ENCODE measurements at regions not wholly inside any gene's neighbourhood (a gene's known extent, or its start where the extent isn't known, plus 50 kb on each side); places are given as distances from the start of the nearest gene placed in this dataset.
A peak's percentile ranks its signal among the peaks of the same experiment; 100 is the strongest.
"Not testable (repeated sequence)": the region's sequence is repeated elsewhere in the genome, so short reads cannot be mapped to it uniquely, and the experiment has no call there.

DNA sequence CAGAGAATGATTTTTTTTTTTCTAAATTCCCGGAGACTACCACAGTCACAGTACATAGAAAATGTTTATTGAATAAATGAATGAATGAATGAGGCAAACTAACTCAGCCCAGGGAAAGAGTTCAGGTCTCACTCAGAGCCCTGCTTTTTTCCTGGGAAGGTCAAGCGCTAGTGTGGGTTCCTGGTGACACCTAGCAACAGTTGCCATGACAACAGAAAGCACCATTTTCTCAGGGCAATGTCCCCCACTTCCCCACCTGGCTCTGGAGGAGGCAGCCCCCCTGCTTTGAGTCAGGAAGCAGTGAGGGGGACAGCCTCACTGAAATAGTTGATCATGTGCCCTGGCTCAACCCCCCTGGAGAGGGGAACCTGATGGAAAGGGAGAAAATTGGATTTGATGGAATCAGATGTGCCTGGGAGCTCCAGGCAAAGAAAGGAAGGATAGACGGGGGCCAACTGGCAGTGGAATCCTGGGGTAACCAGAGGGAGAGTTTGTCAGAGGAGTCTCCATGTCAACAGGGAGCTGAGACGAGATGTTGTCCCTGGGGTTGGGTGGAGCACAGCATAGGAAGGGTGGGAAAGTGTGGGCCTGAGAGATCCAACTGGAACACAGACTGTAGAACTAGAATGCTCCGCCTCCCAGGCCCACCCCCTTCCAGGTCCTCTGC, 242.2 kb upstream of the CCL2 start:
- DNase-seq (ENCODE audit: low read depth): no peak

DNA sequence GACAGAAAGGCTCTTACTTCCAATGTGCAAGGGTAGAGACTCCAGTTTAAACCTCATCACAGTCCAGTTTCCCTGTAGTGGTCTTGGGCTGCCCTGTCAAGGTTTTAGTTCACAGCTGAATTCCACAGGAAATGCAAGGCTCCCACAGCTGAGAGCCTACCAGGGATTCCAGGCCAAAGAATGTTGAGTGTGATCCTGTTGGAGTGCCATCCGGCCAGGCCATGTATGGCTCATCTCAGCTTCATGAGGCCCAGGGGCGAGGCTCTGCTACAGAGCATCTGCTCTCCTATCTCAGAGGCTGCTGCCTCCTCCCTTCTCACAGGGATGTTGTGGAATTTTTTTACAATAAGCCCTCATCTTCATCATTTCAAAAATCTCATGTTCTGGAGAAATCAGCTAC, 239.8 kb upstream of the CCL2 start:
- no peak for DNase-seq (ENCODE audit: low read depth)

DNA sequence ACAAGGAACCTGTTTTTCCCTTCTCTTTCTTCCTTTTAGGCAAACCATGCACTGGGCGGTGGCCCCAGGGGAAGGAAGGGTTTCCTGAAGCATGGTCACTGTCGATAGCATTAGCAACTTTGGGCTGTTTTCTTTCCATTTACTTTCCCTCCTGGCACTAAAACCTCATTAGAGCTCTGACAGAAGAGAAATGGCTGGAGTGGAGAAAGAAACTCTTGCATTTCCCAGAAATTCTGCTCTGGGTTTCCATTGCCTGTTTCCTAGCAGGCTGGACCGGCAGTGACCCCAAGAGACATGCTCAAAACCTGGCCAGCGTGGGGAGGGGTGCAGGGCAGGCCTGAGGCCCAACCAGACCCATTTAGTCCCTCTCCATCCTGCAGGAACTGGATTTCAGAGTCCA, 230.7 kb upstream of the CCL2 start:
- DNase-seq (ENCODE audit: low read depth): no peak

DNA sequence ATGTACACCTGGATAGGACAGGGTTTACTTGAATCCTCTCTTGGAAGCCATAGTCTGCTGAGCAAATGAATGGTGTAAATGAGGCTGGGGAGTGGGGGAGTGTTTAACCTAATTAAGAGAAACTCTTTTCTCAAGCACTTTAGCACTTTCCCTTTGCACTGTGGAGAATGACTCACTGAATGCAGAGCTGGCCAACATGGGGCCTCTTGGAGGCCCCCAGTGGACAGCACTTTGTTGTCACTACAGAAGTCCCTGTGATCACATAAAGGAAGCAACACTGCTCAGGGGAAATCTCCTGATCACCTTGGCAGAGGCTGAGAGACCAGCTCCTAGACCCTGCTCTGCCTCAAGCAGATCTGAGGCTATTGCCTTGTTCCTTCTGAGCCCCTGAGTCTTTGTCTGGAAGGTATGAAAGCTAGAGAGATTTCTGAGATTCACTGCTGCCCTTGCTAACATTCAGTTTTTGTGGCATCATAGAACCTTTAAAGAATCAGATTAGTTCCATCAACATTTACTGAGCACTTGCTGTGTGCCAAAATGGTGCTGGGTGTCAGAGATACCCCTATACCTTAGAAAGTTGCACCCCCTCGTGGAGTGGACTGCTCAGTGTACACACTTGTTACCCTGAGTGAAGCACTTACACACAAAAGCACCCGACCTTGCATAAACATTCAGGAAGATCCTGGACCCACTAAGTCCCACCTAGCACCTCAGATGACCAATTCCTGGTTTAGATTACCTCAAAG, 230.1 kb upstream of the CCL2 start:
- DNase-seq (ENCODE audit: low read depth): peak; percentile 3

- DNase-seq (ENCODE audit: low read depth): not testable (repeated sequence)
Measured at GRCh38 chr17:34030601-34031000, 224.5 kb upstream of the CCL2 start.

DNA sequence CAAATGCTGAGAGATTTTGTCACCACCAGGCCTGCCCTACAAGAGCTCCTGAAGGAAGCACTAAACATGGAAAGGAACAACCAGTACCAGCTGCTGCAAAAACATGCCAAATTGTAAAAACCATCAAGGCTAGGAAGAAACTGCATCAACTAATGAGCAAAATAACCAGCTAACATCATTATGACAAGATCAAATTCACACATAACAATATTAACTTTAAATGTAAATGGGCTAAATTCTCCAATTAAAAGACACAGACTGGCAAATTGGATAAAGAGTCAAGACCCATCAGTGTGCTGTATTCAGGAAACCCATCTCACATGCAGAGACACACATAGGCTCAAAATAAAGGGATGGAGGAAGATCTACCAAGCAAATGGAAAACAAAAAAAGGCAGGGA, 222.8 kb upstream of the CCL2 start:
- not testable (repeated sequence) for DNase-seq (ENCODE audit: low read depth)

DNA sequence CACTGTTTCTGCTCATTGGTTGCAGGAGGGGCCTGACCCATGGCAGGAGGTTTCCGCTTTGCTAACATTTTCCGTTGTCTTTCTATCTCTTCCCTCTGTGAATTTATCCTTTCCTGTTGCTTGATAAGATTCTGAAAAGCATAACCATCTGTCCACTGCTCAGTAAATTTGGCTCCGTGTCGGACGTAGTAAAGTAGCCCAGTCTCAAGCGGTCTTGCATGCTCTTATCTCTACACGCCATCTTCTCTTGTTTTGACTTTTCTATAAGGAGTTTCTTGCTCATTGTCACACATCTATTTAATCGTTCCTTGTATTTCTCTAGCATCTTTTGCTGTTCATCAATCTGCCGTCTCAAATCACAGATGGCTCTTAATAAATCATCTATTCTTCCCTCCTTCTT, 216.3 kb upstream of the CCL2 start:
- not testable (repeated sequence) for DNase-seq (ENCODE audit: low read depth)

DNA sequence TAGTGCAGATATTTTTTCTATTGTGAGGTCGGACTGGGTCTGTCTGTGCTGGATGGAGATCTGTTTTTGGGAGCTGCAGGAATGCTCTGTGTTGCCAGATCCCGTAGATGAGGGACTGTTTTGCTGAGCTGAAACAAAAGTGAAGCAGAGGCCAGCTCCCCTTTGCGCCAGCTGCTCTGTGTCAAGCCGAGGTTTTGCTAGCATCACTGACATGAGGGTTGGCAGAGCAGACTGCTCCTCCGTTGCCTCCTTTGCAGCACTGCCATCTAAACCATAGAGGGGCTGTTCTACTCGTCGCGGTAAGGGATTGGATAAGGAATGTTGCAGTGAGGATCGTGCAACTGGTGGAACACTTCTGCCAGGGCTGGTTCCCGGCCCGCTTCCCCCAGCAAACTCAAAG, 215.9 kb upstream of the CCL2 start:
- DNase-seq (ENCODE audit: low read depth): not testable (repeated sequence)

DNA sequence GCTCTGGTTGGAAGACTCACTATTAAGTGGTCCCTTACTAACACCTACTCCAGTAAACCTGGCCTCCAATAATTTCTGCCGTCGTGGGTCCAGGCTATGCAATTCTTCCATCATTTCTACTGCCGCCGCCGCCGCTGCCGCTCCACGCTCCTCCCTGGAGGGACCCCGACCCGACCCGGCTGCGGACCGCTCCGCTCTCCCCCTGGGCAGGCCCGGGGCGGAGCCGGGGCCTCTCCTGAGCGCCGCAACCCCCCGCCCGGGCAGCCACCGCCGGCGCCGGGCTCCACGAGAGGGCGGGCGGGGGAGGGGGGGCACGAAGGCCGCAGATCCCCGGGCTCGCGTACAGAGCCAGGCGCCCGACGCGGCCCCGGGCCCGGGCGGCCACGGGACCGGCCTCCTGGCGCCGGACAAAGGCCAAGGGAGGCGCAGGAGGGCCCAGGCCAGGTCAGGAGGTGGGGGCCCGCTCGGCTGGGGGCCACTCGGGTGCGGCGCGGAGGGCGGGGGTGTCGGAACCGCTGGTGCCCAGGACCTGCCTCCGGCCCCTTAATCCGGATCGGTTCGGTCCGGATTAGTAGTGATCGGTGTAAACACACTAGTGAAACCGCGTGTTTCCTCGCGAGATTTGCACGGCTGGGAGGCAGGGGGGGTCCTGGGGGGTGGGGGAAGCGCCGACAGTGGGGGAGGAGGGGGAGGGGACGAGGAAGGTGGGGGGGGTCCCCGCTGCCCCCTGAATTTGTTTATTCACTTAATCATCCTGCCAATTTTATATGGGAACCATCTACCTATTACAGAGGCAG, 215.1 kb upstream of the CCL2 start:
- DNase-seq (ENCODE audit: low read depth): peak; percentile 4

DNA sequence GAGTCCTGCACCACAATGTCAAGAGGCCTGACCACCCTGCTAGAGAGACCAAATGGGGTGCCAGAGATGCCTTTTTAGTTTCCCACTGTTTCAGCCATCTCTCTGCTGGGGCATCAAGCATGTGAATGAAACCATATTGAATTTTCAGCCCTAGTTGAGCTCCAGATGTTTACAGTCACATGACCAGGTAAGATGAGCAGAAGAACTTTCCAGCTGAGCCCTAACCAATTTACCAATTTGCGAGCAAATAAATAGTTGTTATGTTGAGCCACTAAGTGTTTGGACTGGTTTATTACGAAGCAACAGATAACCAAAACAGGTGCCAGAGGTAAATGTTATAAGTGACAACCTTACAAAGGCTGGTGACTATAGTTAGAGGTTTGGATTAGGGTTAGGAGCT, 209.1 kb upstream of the CCL2 start:
- DNase-seq (ENCODE audit: low read depth): no peak

DNA sequence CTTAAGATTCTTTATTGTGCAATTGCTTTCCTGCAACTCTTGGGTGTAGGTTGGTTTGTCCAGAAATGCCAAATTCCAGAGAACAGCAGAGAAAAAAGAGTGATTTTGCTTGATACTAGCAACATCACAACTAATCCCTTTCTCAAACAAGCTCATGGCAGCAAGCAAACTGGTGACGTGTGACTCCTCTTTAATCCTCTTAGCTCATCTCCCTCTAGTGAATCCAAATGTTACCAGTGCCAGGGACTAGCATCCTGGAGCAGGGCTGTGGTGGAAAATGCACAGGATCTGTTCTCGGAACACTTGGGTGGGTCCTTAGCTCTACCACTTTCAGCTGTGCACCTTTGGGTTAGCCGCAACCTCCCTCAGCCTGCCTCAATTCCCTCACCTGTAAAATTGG, 204.0 kb upstream of the CCL2 start:
- DNase-seq (ENCODE audit: low read depth): no peak

- no peak for DNase-seq (ENCODE audit: low read depth)
Measured at GRCh38 chr17:34054495-34054894, 200.6 kb upstream of the CCL2 start.

DNA sequence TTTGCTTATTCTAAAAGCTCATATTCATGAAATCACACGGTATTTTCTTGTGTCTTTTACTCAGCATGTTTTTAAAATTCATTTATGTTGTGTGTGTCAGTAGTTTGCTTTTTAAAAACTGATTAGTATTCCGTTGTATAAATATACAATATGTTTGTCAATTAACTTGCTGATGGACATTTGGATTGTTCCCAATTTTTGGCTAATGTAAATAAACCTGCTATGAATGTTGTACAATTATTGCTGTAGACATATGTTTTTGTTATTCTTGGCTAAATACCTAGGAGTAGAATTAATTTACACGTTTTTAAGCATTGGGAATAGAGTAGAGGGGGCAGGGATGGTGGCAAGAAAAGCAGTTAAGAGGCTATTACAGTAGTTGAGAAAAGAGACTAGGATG, 199.5 kb upstream of the CCL2 start:
- no peak for DNase-seq (ENCODE audit: low read depth)

- DNase-seq (ENCODE audit: low read depth): no peak
Measured at GRCh38 chr17:34059423-34060220, 195.5 kb upstream of the CCL2 start.

DNA sequence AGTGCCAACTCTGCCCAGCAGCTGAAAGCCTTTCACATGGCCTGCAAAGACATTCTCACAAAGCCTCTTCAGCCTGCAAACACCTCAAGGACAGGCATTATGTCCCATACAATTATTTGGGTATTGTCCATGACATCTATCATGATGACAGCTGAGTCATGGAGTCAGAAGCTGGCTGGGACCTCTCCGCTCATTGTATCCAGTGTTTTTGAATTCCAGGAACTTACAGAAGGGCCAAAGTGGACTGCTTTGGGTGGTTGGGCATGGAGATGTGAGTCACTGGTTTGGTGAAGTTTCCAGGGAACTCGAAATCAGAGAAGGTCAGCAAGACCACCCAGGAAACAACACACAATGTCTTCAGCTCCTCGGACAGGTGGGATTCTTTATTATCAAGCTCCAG, 188.6 kb upstream of the CCL2 start:
- DNase-seq (ENCODE audit: low read depth): no peak

DNA sequence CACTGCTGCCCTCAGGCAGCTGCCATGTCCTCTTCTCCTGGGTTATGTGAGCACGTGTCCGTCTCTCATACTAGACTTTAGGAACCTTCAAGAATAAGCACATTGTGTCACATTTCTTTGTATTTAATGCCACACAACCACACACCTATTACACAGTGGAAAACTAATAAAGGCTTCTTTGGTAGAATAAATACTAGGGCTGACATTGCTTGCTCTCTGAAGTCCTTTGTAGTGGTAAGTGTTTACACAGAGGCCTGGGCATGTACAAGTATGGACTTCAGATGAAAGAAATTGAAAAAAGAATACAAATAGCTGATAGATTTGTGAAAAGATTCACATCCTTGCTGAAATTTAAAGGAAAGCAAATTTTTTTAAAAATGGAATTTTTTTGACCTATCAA, 188.1 kb upstream of the CCL2 start:
- no peak for DNase-seq (ENCODE audit: low read depth)

DNA sequence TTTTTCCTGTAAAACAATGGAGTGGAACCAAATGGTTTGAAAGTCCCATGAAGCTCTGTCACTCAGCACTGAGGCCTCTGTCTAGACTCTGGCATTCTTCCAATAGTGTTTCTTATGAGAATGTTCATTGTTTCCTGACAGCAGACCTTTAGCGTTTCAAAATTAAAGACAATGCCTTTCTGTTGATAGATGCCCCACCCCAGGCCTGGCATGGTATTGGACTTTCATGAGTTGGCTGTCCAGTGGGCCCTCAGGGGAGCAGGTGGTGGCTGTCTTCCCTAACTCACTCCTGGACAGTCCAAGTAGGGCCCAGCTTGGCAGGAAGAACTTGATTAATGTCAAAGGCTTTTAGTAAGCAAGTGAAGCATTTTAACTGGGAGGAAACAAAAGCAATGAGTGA, 186.5 kb upstream of the CCL2 start:
- DNase-seq (ENCODE audit: low read depth): no peak

GRCh38 chr17:34070712-34071111, 184.4 kb upstream of the CCL2 start:
- DNase-seq (ENCODE audit: low read depth): no peak

DNA sequence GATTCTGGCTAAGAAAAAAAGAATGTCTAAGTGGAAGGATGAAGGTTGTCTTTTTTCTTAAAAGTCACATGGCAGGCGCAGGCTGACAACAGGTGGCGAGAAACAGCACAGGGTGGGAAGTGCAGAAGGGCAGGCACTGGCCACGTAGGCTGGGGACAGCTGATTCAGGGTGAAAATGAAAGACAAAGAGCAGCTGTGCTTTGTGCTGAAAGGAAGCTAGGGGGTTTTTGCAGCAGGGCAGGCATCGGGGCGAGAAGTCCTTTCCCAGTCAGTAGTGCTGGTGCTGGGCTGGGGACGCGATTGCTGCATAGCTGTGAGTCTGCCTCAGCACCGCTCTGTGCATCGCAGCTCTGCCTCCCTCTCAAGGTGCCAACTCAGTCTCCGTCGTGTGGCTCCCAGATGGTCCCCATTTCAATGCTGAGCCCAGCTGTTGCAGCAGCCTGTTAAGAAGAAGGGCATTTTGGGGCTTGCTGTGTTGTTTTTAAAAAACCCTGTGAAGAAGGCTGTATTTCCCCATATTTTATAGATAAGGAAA, 183.1 kb upstream of the CCL2 start:
- DNase-seq (ENCODE audit: low read depth): no peak

- DNase-seq (ENCODE audit: low read depth): no peak
Measured at GRCh38 chr17:34075076-34075475, 180.0 kb upstream of the CCL2 start.

- no peak for DNase-seq (ENCODE audit: low read depth)
Measured at GRCh38 chr17:34076743-34077631, 178.1 kb upstream of the CCL2 start.
